ENCODE measurements at regions not wholly inside any gene's neighbourhood (a gene's known extent, or its start where the extent isn't known, plus 50 kb on each side); places are given as distances from the start of the nearest gene placed in this dataset.

DNA sequence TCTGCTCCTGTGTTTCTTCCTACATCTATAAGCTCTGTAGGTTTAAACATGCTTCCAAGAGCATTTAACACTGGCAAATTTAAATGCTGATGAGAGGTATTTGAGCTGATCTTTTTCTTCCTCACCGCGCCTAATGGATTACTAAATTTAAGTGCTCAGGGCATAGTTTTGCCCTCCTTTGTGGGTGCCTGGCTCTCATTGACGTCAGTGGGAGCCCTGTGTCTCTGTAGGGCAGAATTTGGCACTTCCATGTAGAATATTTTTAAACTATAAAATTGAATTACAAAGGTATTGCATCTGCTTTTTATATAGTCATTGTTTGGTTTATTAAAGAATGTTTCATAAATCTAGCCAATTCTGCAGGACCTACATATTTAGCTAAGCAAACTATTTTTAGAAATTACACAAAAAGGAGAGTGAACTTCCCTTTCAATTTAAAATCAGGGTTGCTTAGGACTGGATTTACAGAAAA lies 444.8 kb downstream of the AEBP2 start:
- no peak for DNase-seq

GRCh38 chr12:19885093-19885812 lies 446.0 kb downstream of the AEBP2 start:
- DNase-seq, result no peak

GRCh38 chr12:19886065-19886464 lies 446.8 kb downstream of the AEBP2 start:
- no peak for DNase-seq

GRCh38 chr12:19886639-19887064 lies 447.4 kb downstream of the AEBP2 start:
- no peak for DNase-seq

GRCh38 chr12:19890024-19890423 lies 450.7 kb downstream of the AEBP2 start:
- DNase-seq, result no peak

DNA sequence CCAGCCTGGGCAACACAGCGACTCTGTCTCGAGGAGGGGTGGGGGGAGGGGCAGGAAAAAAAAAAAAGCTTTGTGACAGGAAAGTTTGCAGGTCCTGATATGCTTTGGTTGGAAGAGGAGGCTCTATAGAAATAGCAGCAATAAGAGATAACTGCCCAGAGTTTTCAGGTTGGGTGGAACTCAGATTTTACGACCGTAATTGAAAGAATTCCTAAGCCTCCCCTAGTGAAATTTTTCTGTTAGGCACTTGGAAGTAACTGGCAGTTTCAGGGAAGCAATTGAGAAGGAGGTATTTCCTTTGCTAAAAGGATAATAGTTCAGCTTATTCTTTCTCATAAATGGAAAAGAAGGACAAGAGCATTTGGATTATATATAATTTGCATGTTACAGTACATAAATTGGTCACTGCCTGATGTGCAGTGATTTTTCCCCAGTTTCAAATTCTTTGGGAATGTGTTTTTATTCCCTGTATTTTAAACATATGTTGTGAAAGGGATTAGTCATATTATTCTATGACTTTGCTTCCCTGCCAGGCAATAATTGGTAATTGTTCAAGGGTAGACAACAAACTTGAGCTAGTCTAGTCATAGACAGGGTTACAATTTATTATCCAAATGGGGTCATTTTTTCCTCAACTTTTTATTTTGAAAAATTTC lies 452.8 kb downstream of the AEBP2 start:
- no peak for DNase-seq

- DNase-seq, result peak; percentile 36
Measured at GRCh38 chr12:19893514-19893913, 454.2 kb downstream of the AEBP2 start.

DNA sequence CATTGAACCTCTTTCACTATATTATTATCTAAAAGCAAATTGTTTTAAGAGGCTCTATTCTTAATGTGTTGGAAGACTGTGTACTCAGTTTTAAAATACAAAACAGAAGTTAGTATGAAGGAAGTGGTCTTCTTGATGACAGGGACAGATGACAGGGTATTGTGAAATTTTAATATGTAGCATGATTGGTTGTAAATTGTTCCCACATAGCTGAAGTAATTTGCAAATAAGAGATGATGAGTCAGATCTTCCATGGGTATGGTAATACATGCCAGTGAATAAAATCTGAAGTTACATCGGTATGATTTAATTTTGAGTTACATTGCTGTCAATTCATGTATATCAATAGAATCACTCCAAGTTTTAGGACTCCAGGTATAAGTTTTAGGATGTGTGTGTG lies 454.8 kb downstream of the AEBP2 start:
- DNase-seq, result no peak

DNA sequence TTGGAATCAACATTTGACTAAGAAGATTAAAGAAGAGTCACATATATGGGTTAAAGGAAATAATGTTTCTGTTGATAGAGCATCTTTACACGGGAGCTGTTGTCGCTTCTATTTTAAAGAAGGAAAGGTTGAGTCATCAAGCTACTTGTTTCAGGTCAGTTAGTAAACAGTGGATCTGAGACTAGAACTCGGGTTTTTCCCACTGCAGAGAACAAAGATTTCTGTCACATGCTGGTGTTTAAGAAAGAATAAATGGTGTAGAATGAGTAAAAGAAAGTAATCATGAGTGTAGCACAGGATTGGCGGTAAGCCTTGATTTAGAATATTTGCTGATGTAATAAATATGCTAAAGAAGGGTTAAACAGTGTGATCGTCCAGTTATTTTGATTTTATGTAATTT lies 455.5 kb downstream of the AEBP2 start:
- no peak for DNase-seq

DNA sequence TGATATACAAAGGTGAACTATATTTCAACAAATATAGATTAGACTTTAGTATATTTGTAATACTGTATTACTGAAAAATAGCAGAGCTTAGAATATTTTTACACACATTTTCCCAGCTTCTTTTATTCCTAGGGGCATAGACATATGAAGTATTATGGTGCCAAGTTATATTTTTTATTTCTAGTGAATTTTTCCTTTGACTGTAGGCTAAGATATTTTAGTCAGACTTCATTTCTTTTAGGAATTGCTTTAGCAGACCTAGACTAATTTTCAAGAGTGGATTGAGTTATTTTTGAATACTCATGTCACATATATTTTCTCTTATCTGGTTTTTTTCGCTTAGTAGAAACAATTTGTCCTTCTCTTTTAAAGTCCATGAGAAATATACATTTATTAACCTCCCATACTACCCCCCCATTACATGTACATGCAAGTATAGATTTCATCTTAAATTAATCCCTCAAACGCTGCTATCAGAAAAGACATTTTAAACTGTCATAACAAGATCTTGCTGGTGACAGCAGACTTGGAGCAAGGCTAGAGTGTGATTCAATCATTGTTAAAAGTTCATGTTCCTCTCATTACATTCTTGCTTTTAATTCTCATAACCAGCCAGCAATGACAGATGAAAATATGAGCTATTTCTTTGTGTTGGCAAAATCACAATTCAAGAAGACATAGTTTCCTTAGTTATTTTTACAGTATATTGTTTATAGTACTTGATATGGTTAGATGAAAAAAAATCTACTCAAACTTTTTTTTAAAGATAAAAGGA lies 456.1 kb downstream of the AEBP2 start:
- no peak for DNase-seq

DNA sequence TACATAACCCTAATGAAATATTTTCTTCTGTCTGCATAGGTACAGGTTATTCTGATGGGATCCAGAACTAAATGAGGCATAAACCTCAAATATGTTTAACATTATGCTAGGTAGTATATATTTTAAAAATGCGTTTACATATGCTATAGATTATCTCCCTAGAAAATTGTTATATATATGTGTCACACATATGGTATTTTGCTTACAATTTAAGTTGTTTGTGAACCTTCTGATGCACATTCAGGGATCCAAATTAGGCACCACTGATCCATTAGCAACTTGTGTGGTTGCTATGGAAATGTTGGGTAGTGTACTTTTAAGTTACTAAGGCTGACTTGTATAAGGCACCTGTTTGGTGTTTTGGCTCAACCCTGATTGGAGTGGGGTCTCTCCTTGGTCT lies 456.7 kb downstream of the AEBP2 start:
- DNase-seq, result no peak

DNA sequence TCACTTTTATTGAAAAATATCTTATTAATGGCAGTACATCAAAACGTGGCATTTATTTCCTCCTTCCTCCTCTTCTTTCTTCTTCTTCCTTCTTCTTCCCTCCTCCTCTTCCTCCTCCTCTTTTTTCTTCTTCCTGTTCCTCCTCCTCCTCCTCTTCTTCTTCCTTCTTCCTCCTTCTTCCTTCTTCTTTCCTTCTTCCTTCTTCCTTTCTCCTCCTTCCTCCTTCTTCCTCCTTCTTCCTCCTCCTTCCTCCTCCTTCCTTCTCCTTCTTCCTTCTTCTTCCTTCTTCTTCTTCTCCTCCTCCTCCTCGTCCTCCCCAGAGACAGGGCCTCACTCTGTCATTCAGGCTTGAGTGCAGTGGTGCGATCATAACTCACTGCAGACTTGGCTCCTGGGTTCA lies 457.2 kb downstream of the AEBP2 start:
- DNase-seq, result no peak

DNA sequence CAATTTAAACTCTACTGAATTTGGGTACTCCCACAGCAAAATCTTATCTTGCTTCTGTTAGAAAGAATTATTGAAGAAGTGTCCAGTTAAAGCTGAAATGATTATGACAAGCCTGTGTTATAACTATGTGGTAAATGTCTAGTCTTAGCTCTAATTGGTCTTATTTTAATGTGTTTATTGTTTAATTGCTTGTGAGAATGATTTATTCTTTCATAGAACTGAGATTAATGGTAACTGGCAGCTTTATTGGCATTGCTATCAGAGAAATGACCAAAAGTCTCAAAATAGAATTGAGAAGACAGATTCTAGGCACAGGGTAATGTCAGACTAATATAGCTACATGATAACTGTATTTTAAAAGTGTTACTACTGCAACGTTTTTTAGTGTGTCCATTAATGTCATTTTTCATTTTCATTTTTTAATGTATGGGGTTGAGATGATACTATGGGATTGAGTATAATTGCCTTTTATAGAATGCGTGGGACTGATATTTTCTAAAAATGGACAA lies 458.7 kb downstream of the AEBP2 start:
- no peak for DNase-seq

DNA sequence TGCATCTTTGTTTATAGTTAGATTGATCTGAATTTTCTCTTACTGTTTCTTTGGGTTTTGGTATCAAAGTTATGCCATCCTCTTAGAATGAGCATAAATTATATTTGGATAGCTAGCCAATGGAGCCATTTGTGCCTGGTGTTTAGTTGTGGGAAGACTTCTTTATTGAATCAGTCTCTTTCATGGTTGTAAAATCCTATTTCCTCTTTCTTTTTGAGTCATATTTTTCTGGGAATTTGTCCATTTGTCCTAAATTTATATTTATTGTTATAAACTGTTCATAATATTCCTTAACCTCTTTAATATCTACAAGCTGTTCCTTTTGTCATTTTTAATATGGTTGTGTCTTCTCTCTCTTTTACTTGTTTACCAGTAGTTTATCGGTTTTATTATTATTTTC lies 462.5 kb downstream of the AEBP2 start:
- DNase-seq, result no peak

GRCh38 chr12:19904819-19905218 lies 463.5 kb upstream of the PDE3A start:
- DNase-seq, result peak; percentile 86

GRCh38 chr12:19908830-19909229 lies 459.5 kb upstream of the PDE3A start:
- DNase-seq, result no peak

- no peak for DNase-seq
Measured at GRCh38 chr12:19909418-19909817, 458.9 kb upstream of the PDE3A start.

DNA sequence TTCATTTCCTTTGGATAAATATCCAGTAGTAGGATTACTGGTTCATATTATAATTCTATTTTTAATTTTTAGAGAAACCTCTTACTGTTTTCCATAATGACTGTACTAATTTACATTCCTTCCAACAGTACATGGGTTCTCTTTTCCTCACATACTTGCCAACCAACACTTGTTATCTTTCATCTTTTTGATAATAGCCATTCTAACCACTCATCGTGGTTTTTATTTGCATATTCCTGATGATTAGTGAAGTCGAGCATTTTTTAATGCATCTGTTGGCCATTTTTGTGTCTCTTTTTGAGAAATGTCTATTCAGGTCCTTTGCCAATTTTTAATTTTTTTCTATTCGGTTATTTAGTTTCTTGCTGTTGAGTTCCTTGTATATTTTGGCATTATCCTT lies 457.7 kb upstream of the PDE3A start:
- DNase-seq, result no peak

DNA sequence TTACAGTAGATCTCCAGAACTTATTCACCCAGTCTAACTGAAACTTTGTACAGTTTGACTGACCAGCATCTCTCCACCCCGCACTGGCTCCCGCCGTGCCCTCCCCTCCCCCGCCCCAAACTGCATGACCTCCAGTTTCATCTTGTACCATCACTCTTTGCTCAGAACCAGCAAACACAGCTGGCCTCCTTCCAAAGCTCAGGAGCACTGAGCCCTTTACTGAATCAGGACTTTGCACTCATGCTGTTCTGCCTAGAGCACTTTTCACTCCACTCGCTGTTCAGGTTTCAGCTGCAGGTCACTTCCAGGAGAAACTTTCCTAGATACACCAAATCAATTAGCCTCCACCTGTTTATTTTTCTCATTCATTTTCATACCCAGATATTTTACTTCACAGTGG lies 455.3 kb upstream of the PDE3A start:
- peak; percentile 81 for DNase-seq

DNA sequence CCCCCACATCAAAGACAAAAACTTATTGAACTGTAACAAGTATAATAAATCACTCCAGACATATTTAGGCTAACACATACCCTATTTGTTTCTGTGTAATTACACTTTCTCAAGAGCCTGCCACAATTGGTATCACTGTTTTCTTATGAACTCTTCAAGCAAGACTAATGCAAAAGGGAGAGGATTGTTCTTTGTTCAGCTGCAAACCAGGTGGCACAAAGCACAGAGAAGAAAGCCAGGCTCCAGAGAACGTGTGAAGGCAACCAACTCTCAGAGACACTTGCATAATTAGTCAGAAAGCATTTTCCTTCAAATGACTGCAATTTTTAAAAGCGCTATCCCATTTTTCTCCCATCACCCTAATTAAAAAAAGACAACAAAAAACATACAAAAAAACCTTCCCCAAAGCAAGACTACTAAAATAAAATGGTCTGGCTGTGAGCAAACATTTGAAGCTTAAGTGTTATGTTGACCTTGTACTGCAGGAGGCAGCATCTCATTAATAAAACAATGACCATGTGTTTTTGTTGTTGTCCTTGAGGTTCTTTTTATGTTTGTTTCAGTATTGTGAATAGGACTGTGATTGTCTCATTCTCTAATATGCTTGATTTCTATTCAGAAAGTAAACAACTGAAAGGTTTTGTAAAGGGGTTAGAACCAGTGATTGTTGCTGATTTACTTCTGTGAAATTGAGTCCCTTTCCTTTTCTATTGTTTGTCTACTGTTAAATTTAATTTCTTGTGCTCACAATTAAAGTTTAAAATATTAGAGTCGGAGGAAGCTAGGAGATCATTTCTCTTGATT lies 452.7 kb upstream of the PDE3A start:
- DNase-seq, result peak; percentile 91

- DNase-seq, result peak; percentile 83
Measured at GRCh38 chr12:19916196-19916753, 452.1 kb upstream of the PDE3A start.

- peak; percentile 89 for DNase-seq
Measured at GRCh38 chr12:19916974-19917373, 451.4 kb upstream of the PDE3A start.
